AG09319 (cell line): ENCODE measurements at regions not wholly inside any gene's neighbourhood (a gene's known extent, or its start where the extent isn't known, plus 50 kb on each side); places are given as distances from the start of the nearest gene placed in this dataset.
"Not testable (repeated sequence)": the region's sequence is repeated elsewhere in the genome, so short reads cannot be mapped to it uniquely, and the experiment has no call there.

Experiments used
- DNase-seq: peaks from one replicate; pipeline ENCODE4 v3.0.0-alpha.2; 2010; ENCODE audit warnings: low read depth; ENCODE audit errors: extremely low read depth
- TF ChIP-seq, protein P1 (sequence below): IDR thresholded peaks from 2 replicates; pipeline ENCODE4 v1.5.1; 2011; ENCODE audit warnings: low read depth, mild to moderate bottlenecking, inconsistent platforms, low read length, moderate library complexity

DNA sequence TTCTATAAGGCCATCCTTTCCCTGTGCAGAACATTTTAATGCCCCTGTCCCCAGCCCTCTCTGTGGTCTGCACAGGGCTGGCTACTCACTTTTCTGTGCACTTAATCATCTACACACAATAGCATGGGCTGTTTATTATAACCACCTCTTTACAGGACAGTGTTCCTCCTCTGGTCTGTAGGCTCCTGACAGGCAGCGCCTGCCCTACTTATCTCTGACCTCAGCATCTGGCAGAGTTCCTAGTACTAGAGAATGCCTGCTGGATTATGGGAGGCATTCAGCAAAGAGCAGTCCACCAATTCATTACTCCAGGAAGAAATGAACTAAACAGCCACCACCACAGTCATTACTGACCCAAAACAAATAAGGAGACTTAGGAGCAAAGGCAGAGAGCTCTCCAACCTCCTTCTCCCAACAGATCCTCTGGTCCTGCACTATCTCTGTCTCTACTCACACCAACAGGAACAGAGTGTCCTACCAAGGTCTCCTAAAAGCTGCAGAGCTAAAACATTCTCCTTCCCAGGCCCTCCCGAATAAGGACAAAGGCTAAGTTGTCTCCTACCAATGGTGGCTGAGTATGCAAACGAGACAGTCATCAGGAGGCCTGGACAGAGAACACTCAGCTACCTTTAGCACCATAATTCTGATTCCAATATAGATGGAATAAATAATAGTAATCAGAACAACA is 279.2 kb downstream of the QDPR start:
- TF ChIP-seq, protein P1, sequence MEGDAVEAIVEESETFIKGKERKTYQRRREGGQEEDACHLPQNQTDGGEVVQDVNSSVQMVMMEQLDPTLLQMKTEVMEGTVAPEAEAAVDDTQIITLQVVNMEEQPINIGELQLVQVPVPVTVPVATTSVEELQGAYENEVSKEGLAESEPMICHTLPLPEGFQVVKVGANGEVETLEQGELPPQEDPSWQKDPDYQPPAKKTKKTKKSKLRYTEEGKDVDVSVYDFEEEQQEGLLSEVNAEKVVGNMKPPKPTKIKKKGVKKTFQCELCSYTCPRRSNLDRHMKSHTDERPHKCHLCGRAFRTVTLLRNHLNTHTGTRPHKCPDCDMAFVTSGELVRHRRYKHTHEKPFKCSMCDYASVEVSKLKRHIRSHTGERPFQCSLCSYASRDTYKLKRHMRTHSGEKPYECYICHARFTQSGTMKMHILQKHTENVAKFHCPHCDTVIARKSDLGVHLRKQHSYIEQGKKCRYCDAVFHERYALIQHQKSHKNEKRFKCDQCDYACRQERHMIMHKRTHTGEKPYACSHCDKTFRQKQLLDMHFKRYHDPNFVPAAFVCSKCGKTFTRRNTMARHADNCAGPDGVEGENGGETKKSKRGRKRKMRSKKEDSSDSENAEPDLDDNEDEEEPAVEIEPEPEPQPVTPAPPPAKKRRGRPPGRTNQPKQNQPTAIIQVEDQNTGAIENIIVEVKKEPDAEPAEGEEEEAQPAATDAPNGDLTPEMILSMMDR, result no peak
- peak; percentile 29 for DNase-seq

DNA sequence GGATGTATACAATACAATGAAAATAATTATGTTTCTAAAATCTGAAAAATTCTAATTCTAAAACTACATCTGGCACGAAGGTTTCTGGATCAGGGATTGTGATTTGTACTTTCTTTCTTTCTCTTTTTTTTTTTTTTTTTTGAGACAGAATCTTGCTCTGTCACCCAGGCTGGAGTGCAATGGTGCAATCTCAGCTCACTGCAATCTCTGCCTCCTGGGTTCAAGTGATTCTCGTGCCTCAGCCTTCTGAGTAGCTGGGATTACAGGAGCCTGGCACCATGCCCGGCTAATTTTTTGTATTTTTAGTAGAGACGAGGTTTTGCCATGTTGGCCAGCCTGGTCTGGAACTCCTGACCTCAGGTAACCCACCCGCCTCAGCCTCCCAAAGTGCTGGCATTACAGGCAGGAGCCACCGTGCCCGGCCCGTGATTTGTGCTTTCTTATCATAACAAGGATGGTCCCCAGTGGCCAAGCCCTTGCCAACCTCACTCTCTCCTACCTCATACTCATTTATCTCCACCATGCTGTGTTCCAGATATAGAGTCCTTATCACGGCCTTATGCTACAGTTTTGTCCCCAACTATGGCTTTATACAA is 279.9 kb downstream of the QDPR start:
- DNase-seq, result not testable (repeated sequence)

DNA sequence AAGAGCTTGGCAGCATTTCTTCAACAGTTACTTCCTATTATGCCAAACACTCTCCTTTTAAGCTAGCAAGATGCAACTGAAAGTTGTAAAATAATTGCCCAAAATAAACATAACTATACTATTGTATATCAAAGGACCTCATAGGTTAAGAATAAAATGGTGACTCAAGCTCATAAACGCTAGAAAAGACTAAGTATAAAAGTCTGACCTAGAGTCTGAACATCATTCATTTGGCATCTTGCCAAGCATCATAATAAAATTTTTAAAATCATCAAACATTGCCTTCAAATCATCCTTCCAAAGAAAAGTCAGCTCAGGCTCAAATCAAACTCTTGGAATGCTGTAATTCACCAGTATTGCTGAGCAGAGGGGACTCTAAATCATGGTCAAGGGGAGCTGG is 281.2 kb downstream of the QDPR start:
- no peak for DNase-seq
- TF ChIP-seq, protein P1, result no peak

DNA sequence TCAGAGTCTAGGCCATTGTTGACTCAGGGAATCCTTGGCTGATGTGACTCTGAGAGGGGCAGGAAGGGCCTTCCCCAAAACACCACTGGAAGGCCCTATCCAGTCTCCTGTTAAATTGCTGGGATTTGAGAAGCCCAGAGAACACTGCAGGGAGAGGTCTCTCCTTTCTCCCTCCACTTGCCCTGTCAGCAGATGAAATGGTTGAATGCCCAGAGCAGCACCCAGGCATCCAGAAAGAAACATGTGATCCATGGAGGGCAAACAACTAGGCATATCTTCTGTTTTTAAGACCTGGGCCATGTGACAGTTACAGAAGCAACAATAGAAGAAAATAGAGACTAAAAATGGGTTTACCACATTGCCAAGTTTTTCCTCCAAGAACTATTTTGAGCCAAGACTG is 291.1 kb downstream of the QDPR start:
- DNase-seq, result no peak
- TF ChIP-seq, protein P1, result no peak

DNA sequence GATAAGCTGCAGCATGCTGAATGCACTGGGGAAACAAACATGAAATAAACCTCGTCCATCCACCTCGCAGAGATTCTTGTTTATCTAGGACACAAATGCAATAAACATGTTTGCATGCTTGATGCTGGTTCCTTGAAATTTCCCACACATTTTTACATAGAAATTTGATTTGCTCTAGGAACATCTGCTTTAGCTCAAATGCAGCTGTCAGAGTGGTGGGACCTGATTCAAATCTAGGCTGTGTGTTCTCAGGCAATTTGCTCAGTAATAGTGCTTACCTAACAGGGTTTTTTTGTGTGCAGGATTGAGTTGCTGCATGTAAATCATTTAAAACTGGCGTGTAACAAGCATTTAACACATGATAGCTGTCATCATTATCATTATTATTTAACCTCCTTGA is 293.1 kb downstream of the QDPR start:
- TF ChIP-seq, protein P1, result no peak
- no peak for DNase-seq

DNA sequence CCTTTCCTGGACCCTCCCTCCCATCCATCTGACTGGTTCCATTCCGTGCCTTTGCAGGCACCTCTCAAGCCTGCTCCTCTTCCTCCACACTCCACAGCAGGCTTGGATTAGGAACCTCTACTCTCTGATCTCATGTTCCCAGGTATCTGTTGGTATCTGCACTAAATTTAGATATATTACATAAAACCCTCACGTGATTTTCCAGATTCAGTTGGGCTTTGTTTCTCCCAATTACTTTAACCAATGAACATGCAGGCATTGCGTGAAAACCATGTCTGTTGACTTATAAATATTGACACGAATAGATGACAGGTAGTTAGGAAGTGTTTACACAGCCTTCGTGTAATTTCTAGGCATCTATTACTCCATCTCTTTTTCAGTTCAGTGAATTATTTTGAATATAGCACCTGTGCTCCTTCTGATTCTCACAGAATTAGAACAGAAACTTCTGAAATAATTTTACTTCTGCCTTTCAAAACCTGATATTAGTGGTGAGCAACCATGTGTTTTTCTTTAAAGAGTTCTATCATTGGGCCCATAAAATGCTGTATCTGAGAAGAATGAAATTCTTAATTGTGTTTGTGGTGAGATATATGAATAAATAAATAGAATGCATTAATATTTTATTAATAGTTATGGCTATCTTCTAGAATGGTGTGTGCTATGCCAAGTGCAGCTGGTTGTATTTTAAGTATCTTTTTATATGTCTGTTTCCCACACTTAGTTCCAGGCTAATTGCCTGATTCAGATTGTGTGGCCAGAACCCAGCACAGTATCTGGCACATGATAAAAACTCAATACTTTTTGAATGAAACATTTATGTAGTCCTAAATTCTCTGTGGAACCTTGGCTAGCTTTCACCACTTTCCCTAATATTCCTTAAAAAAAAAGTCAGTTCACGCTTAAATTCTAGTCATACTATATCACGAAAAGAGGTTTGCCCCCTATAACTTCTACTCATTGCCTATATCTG is 304.8 kb downstream of the QDPR start:
- TF ChIP-seq, protein P1, result no peak
- DNase-seq, result no peak

DNA sequence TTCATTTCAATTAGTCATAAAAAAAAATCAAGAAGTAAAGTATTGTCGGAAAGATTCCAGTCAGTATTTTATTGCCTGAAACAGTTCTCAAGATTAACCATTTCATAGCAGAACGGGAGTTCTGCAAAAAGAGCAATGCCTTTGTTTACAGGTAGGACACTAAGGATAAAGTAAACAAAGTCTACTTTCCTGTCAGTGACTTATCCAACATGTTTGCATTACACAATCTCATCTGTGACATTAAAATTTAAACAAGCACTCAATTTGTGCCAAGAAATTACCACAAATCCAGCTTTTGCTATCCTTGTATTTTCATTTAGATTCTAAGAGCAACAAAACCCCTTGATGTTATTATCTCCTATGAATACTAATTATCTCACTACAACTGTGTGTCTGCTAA is 306.5 kb upstream of the LDB2 start:
- TF ChIP-seq, protein P1, result no peak
- no peak for DNase-seq
